Muscle of leg (tissue), 3 donors: ENCODE measurements at regions not wholly inside any gene's neighbourhood (a gene's known extent, or its start where the extent isn't known, plus 50 kb on each side); places are given as distances from the start of the nearest gene placed in this dataset.

Experiments
- DNase-seq: peaks from one replicate; pipeline ENCODE4 v3.0.0; 2013
- H3K27ac ChIP-seq: one replicate; pipeline ENCODE4 v1.5.1; 2013; ENCODE audit warnings: mild to moderate bottlenecking, low read length, control low read depth
- H3K27me3 ChIP-seq: one replicate; pipeline ENCODE4 v1.6.1; 2013; ENCODE audit warnings: low read length; ENCODE audit not compliant: control insufficient read depth, insufficient read depth
- H3K36me3 ChIP-seq: one replicate; pipeline ENCODE4 v1.6.1; 2013; ENCODE audit warnings: low read length; ENCODE audit not compliant: control insufficient read depth, insufficient read depth
- H3K4me1 ChIP-seq: one replicate; pipeline ENCODE4 v1.6.1; 2013; ENCODE audit warnings: low read length; ENCODE audit not compliant: control insufficient read depth, insufficient read depth
- H3K4me3 ChIP-seq: one replicate; pipeline ENCODE4 v1.5.1; 2013; ENCODE audit warnings: low read length, control low read depth
- H3K9me3 ChIP-seq: replicated peaks from 2 replicates; pipeline ENCODE4 v1.6.1; 2013; ENCODE audit warnings: low read depth, low read length; ENCODE audit not compliant: control insufficient read depth
- WGBS: methylation state at CpG from one replicate; pipeline ENCODE4 v1.1.5; 2013; ENCODE audit warnings: missing lambda C conversion rate; ENCODE audit not compliant: insufficient coverage; 5-methylcytosine and 5-hydroxymethylcytosine counted together

- Histone ChIP-seq H3K36me3 (no peaks in the 10 kb centered on the region), H3K27me3 (no peaks in the 10 kb centered on the region), H3K27ac (no peak overlapping the region), H3K4me1 (no peaks in the 10 kb centered on the region), H3K4me3 (no peak overlapping the region), H3K9me3 (no peaks in the 10 kb centered on the region)
- peak; percentile 69 for DNase-seq
- WGBS, result no CpG with 5 or more reads among the region's 3 CpGs
Measured at GRCh38 chr9:118306801-118307200, 602.6 kb downstream of the TLR4 start.

GRCh38 chr9:118313965-118314364, 609.8 kb downstream of the TLR4 start:
- no peaks in the 10 kb centered on the region for H3K4me1 ChIP-seq
- H3K36me3 ChIP-seq, result no peaks in the 10 kb centered on the region
- no peak overlapping the region for H3K4me3 ChIP-seq
- DNase-seq, result no peak
- no peaks in the 10 kb centered on the region for H3K27me3 ChIP-seq
- no CpG with 5 or more reads among the region's 3 CpGs for WGBS
- H3K9me3 ChIP-seq, result no peaks in the 10 kb centered on the region
- no peak overlapping the region for H3K27ac ChIP-seq

GRCh38 chr9:118316831-118317343, 612.7 kb downstream of the TLR4 start:
- Histone ChIP-seq H3K9me3 (no peaks in the 10 kb centered on the region), H3K36me3 (no peaks in the 10 kb centered on the region), H3K27ac (no peak overlapping the region), H3K4me3 (no peak overlapping the region), H3K4me1 (no peaks in the 10 kb centered on the region), H3K27me3 (no peaks in the 10 kb centered on the region)
- DNase-seq, result no peak
- no CpG with 5 or more reads among the region's 2 CpGs for WGBS

- WGBS, result 50% methylated on average over 1 of the region's 1 CpG
- H3K27ac ChIP-seq, result no peak overlapping the region
Measured at GRCh38 chr9:118318770-118319431, 614.7 kb downstream of the TLR4 start.

GRCh38 chr9:118321788-118322187, 617.6 kb downstream of the TLR4 start:
- H3K4me3 ChIP-seq, result no peak overlapping the region
- H3K9me3 ChIP-seq, result no peaks in the 10 kb centered on the region
- no peaks in the 10 kb centered on the region for H3K36me3 ChIP-seq
- no peaks in the 10 kb centered on the region for H3K27me3 ChIP-seq
- DNase-seq, result no peak
- H3K4me1 ChIP-seq, result no peaks in the 10 kb centered on the region
- WGBS, result no CpG with 5 or more reads among the region's 1 CpG
- no peak overlapping the region for H3K27ac ChIP-seq

More at GRCh38 chr9:118318770-118319431, 614.7 kb downstream of the TLR4 start:
- Histone ChIP-seq H3K9me3 (no peaks in the 10 kb centered on the region), H3K27me3 (no peaks in the 10 kb centered on the region), H3K36me3 (no peaks in the 10 kb centered on the region), H3K4me1 (no peaks in the 10 kb centered on the region), H3K4me3 (no peak overlapping the region)
- no peak for DNase-seq

GRCh38 chr9:118324706-118325105, 620.5 kb downstream of the TLR4 start:
- Histone ChIP-seq H3K4me1 (no peaks in the 10 kb centered on the region), H3K36me3 (no peaks in the 10 kb centered on the region), H3K4me3 (no peak overlapping the region), H3K27me3 (no peaks in the 10 kb centered on the region), H3K27ac (no peak overlapping the region), H3K9me3 (no peaks in the 10 kb centered on the region)
- WGBS, result no CpG with 5 or more reads among the region's 2 CpGs
- no peak for DNase-seq

GRCh38 chr9:118325757-118326156, 621.6 kb downstream of the TLR4 start:
- Histone ChIP-seq H3K9me3 (no peaks in the 10 kb centered on the region), H3K36me3 (no peaks in the 10 kb centered on the region), H3K27me3 (no peaks in the 10 kb centered on the region), H3K27ac (no peak overlapping the region), H3K4me1 (no peaks in the 10 kb centered on the region), H3K4me3 (no peak overlapping the region)
- WGBS, result no CpG with 5 or more reads among the region's 2 CpGs
- DNase-seq, result no peak

- WGBS, result 100% methylated on average over 2 of the region's 5 CpGs
Measured at GRCh38 chr9:118326326-118326725, 622.1 kb downstream of the TLR4 start.

GRCh38 chr9:118330191-118330986, 626.2 kb downstream of the TLR4 start:
- Histone ChIP-seq H3K9me3 (no peaks in the 10 kb centered on the region), H3K27me3 (no peaks in the 10 kb centered on the region), H3K4me1 (no peaks in the 10 kb centered on the region), H3K4me3 (no peak overlapping the region), H3K27ac (no peak overlapping the region), H3K36me3 (no peaks in the 10 kb centered on the region)
- DNase-seq, result no peak
- 79% methylated on average over 5 of the region's 10 CpGs for WGBS

More at GRCh38 chr9:118326326-118326725, 622.1 kb downstream of the TLR4 start:
- H3K4me3 ChIP-seq, result no peak overlapping the region
- H3K4me1 ChIP-seq, result no peaks in the 10 kb centered on the region
- no peaks in the 10 kb centered on the region for H3K36me3 ChIP-seq
- DNase-seq, result no peak
- no peak overlapping the region for H3K27ac ChIP-seq
- H3K27me3 ChIP-seq, result no peaks in the 10 kb centered on the region
- H3K9me3 ChIP-seq, result no peaks in the 10 kb centered on the region

GRCh38 chr9:118331622-118332045, 627.4 kb downstream of the TLR4 start:
- no peak overlapping the region for H3K27ac ChIP-seq
- 87% methylated on average over 4 of the region's 5 CpGs for WGBS
- no peaks in the 10 kb centered on the region for H3K9me3 ChIP-seq
- no peak for DNase-seq
- no peaks in the 10 kb centered on the region for H3K4me1 ChIP-seq
- no peaks in the 10 kb centered on the region for H3K27me3 ChIP-seq
- H3K36me3 ChIP-seq, result no peaks in the 10 kb centered on the region
- H3K4me3 ChIP-seq, result no peak overlapping the region
